ENCODE measurements at regions not wholly inside any gene's neighbourhood (a gene's known extent, or its start where the extent isn't known, plus 50 kb on each side); places are given as distances from the start of the nearest gene placed in this dataset.

GRCh38 chr2:8457092-8457481, 224.8 kb upstream of the ID2 start (continued):
- TF ChIP-seq ATF4 (CRISPR knock-in tag; IDR thresholded peaks at IDR 0.05) (no peak), TFE3 (CRISPR knock-in tag; IDR thresholded peaks at IDR 0.05) (no peak)

DNA sequence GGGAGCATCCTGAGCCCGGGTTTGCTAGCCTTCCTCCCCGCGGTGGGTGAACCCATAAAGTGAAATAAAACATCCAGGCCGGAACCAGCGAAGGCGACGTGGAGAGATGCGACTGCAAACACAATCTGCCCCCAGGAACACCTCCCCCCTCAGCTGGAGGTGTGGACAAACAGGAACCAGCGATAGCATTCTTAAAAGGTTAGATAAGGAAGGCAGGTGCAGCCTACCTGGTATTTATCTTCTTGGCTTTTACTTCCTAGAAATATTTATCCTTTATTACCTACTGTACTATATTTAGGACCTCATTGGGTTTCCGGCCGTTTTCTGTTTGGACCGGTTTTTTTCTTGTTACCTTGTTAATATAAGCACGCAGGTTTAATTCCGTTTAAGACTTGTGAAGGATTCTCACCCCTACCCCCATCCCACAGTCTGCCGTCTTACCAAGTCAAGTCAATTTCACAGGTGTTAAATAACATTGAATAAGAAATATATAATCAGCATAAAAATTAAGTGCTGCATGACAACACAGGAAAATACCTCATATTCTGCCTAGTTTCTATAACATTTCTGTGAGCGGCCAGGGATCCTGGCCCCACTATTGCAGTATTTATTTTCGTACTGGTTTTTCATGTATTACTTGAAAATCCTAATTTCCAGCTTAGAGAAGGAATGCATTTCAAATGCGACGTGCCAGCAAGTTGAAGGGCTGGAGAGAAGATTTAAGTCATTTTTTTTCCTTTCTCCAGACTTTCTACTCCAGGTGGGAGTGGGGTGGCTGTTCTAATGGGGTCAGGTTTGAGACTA, 224.0 kb upstream of the ID2 start:
- no peak overlapping the region for H3K9ac ChIP-seq (ENCODE audit: insufficient read depth in 1 of 2, low read depth in 2 of 2, low read length in 2 of 2)
- FAIRE-seq (no peak), ATAC-seq (no peak), DNase-seq (ENCODE audit: extremely low read depth in 1 of 4, low spot score in 3 of 4) (no peak)
- peaks cover 4% of the 10 kb centered on the region; the same call in 1 of the 2 replicates for H4K20me1 ChIP-seq (replicated peaks; ENCODE audit: control insufficient read depth, insufficient read depth, low read length)
- peaks cover 51 to 69% of the 10 kb centered on the region in 2 experiments for H3K27me3 ChIP-seq (ENCODE audit: control insufficient read depth in 2 of 2, insufficient read depth in 2 of 2, low read length in 2 of 2)
- H3K4me3 ChIP-seq = no peak overlapping the region
- CTCF ChIA-PET (ENCODE audit: low intra/inter-chr PET ratio) = interaction anchor here (0.7 kb wide), 1 partner anchor 1095 kb away, joined by 3 read pairs; no protein-coding TSS in a partner anchor
- BruUV-seq (replicated peaks) = no TSS peak
- intact Hi-C loops (cut with micrococcal nuclease) = no loop called here
- no peak for TF ChIP-seq CBX2 (IDR thresholded peaks at IDR 0.05; ENCODE audit: insufficient read depth, low read length, poor library complexity, severe bottlenecking)
- TF ChIP-seq DNMT1 (IDR thresholded peaks at IDR 0.05) = no peak
- TF ChIP-seq, protein P1, sequence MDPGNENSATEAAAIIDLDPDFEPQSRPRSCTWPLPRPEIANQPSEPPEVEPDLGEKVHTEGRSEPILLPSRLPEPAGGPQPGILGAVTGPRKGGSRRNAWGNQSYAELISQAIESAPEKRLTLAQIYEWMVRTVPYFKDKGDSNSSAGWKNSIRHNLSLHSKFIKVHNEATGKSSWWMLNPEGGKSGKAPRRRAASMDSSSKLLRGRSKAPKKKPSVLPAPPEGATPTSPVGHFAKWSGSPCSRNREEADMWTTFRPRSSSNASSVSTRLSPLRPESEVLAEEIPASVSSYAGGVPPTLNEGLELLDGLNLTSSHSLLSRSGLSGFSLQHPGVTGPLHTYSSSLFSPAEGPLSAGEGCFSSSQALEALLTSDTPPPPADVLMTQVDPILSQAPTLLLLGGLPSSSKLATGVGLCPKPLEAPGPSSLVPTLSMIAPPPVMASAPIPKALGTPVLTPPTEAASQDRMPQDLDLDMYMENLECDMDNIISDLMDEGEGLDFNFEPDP (CRISPR knock-in tag; IDR thresholded peaks at IDR 0.05) = no peak
- TF ChIP-seq IFI16 (CRISPR knock-in tag; IDR thresholded peaks at IDR 0.05) = no peak
- no peaks in the 10 kb centered on the region for H3K79me2 ChIP-seq (ENCODE audit: control insufficient read depth, insufficient read depth, low read length)
- H3K4me1 ChIP-seq (replicated peaks in 1 of 2; ENCODE audit: control insufficient read depth in 2 of 2, insufficient read depth in 2 of 2, low read length in 2 of 2) = peaks cover 0 to 5% of the 10 kb centered on the region in 2 experiments; a peak in 1 of 5 replicates
- 3% methylated on average over 19 of the region's 19 CpGs for WGBS (ENCODE audit: insufficient coverage, low coverage, missing lambda C conversion rate)
- H2AFZ ChIP-seq (ENCODE audit: low read depth, low read length) = no peak overlapping the region
- H3K4me2 ChIP-seq (ENCODE audit: insufficient read depth, low read length) = no peak overlapping the region
- no peaks in the 10 kb centered on the region for H3K9me1 ChIP-seq (ENCODE audit: control insufficient read depth, insufficient read depth, low read length)
- H3K9me3 ChIP-seq (replicated peaks; ENCODE audit: control insufficient read depth, insufficient read depth, low read depth, low read length) = no peaks in the 10 kb centered on the region
- in situ Hi-C loops (cut with MboI) = no loop called here
- POLR2A ChIA-PET = no interaction called here
- H3K36me3 ChIP-seq (ENCODE audit: control insufficient read depth, insufficient read depth, low read length) = no peaks in the 10 kb centered on the region
- no peak overlapping the region for H3K27ac ChIP-seq (ENCODE audit: extremely low read depth, low read depth, low read length)

Data from K562 (cell line).